Muscle of back (tissue), 3 donors: ENCODE measurements at regions not wholly inside any gene's neighbourhood (a gene's known extent, or its start where the extent isn't known, plus 50 kb on each side); places are given as distances from the start of the nearest gene placed in this dataset.

Experiments used
- DNase-seq, 3 donors: peaks; one replicate each; pipeline versions ENCODE4 v3.0.0 to v3.0.0-alpha.2; 2013

GRCh38 chr12:81958406-81958805 lies 199.3 kb upstream of the PPFIA2 start:
- DNase-seq, result no peak

- DNase-seq, result no peak
These were observed 198.5 kb upstream of the PPFIA2 start for GRCh38 chr12:81957631-81958030.

- no peak for DNase-seq
These were observed 197.3 kb upstream of the PPFIA2 start for GRCh38 chr12:81956468-81956860.

GRCh38 chr12:81953541-81953940 lies 194.4 kb upstream of the PPFIA2 start:
- no peak for DNase-seq

- DNase-seq, result no peak
These were observed 191.7 kb upstream of the PPFIA2 start for GRCh38 chr12:81950871-81951270.

GRCh38 chr12:81949841-81950308 lies 190.7 kb upstream of the PPFIA2 start:
- no peak for DNase-seq

GRCh38 chr12:81949416-81949815 lies 190.3 kb upstream of the PPFIA2 start:
- no peak for DNase-seq

- DNase-seq, result no peak
These were observed 185.7 kb upstream of the PPFIA2 start for GRCh38 chr12:81944886-81945285.

GRCh38 chr12:81942594-81942993 lies 183.4 kb upstream of the PPFIA2 start:
- no peak for DNase-seq

- DNase-seq, result no peak
These were observed 170.9 kb upstream of the PPFIA2 start for GRCh38 chr12:81930037-81930436.

- DNase-seq, result no peak
These were observed 137.6 kb upstream of the PPFIA2 start for GRCh38 chr12:81896771-81897170.

GRCh38 chr12:81888961-81889360 lies 129.8 kb upstream of the PPFIA2 start:
- no peak for DNase-seq

GRCh38 chr12:81888106-81888740 lies 129.1 kb upstream of the PPFIA2 start:
- no peak for DNase-seq

GRCh38 chr12:81874586-81874985 lies 115.4 kb upstream of the PPFIA2 start:
- DNase-seq, result peak in 1 of 3 donors; percentile 4

- no peak for DNase-seq
These were observed 115.0 kb upstream of the PPFIA2 start for GRCh38 chr12:81874166-81874565.

GRCh38 chr12:81872400-81872799 lies 113.2 kb upstream of the PPFIA2 start:
- DNase-seq, result no peak

- DNase-seq, result no peak
These were observed 106.9 kb upstream of the PPFIA2 start for GRCh38 chr12:81866081-81866480.

- DNase-seq, result no peak
These were observed 104.3 kb upstream of the PPFIA2 start for GRCh38 chr12:81863406-81863805.

- no peak for DNase-seq
These were observed 100.4 kb upstream of the PPFIA2 start for GRCh38 chr12:81859521-81859920.

- DNase-seq, result no peak
These were observed 84.4 kb upstream of the PPFIA2 start for GRCh38 chr12:81843599-81843998.

GRCh38 chr12:81835783-81836182 lies 76.6 kb upstream of the PPFIA2 start:
- DNase-seq, result no peak

- DNase-seq, result no peak
These were observed 61.0 kb upstream of the PPFIA2 start for GRCh38 chr12:81819991-81820633.

GRCh38 chr12:81815611-81816010 lies 56.5 kb upstream of the PPFIA2 start:
- no peak for DNase-seq

GRCh38 chr12:81811778-81812125 lies 52.6 kb upstream of the PPFIA2 start:
- no peak for DNase-seq
